ENCODE measurements at regions not wholly inside any gene's neighbourhood (a gene's known extent, or its start where the extent isn't known, plus 50 kb on each side); places are given as distances from the start of the nearest gene placed in this dataset.

DNA sequence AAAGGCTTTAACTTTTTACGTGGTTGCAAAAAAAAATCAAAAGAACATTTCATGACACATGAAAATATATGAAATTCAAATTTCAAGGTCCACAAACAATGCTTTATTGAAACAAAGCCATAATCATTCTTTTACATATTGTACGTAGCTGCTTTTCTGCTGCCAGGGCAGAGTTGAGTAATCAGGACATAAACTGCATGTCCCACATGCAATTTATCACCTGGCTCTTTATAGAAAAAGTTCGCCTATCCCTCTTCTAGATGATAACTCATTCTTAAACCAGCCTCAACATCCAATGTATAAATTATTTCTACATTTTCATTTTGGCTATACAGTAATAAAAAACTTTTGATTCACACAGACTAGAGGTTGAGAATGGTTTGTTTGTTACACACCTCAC lies 154.9 kb downstream of the AXIN2 start:
- TF ChIP-seq POLR2AphosphoS5 (IDR thresholded peaks at IDR 0.05): no peak
- no peak for TF ChIP-seq POLR2A (IDR thresholded peaks at IDR 0.05)

Data from breast epithelium (tissue), 3 donors.